ENCODE measurements at regions not wholly inside any gene's neighbourhood (a gene's known extent, or its start where the extent isn't known, plus 50 kb on each side); places are given as distances from the start of the nearest gene placed in this dataset.

DNA sequence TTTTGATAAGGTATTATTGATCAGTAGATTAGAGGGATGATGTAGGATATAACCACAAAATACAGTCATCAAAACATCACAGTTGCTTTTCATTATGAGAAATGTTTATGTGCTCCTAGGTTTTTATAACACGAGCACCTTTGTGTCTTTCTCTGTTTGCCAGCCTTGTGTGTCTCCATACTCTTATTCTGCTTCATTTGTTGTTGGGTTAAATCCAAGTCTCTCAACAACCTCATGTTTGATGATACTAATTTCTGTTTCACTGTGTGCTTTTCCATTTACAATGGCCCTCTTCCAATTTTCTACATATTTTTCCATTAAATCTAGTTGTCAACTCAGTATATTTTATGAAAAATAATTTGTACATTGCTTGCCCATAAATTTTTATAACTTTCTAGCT, 107.7 kb upstream of the POU2AF2 start:
- DNase-seq, result no peak

GRCh38 chr11:111135778-111136570, 109.6 kb upstream of the POU2AF2 start:
- no peak for DNase-seq

DNA sequence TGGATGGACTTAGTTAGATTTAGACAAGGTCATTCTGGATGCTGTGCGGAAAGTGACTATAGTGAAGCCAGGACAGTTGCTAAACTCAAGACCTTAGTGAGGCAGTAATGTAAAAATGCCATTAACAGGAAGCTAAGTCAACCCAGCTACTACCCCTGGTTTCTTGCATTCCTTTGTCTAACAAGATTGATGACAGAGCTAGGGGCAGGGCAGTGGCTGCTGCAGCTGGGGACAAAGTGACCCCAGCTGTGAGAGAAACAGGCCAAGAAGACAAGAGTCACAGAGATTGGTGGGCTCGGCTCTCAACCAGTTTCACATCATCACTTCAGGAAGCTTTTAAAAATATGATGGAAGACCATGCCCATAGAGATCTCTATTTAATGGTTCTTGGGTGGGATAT, 110.4 kb upstream of the POU2AF2 start:
- no peak for DNase-seq

- DNase-seq, result no peak
Observed at GRCh38 chr11:111128076-111128870, 117.3 kb upstream of the POU2AF2 start.

DNA sequence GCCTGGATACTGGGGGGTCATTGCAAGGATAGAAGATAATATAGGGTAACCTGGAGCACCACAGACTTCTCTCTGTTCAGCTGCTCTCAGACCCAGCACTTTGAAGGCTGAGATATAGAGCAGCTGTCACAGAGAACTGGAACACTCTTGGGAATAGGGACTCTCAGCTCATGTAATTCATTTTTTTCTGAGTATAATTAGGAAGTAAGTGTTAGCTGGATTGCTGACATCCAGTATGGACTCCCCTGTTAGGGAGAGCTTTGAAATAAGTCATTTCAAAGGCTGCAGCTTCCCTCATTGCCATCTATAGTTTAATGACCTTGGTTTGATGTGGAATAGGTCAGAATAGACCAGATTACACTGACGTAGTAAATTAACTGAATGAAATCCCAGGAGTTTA, 120.8 kb upstream of the POU2AF2 start:
- DNase-seq, result no peak

GRCh38 chr11:111123463-111124398, 121.8 kb upstream of the POU2AF2 start:
- no peak for DNase-seq

- DNase-seq, result no peak
Observed at GRCh38 chr11:111120696-111121302, 124.7 kb upstream of the POU2AF2 start.

GRCh38 chr11:111120161-111120560, 125.4 kb upstream of the POU2AF2 start:
- DNase-seq, result no peak

- DNase-seq, result no peak
Observed at GRCh38 chr11:111119751-111120150, 125.8 kb upstream of the POU2AF2 start.

GRCh38 chr11:111115890-111116289, 129.6 kb upstream of the POU2AF2 start:
- DNase-seq, result no peak

- no peak for DNase-seq
Observed at GRCh38 chr11:111114091-111114490, 131.4 kb upstream of the POU2AF2 start.

GRCh38 chr11:111112614-111113013, 132.9 kb upstream of the POU2AF2 start:
- DNase-seq, result no peak

GRCh38 chr11:111107501-111107900, 138.0 kb upstream of the POU2AF2 start:
- no peak for DNase-seq

- no peak for DNase-seq
Observed at GRCh38 chr11:111106641-111107040, 138.9 kb upstream of the POU2AF2 start.

GRCh38 chr11:111105566-111105965, 140.0 kb upstream of the POU2AF2 start:
- no peak for DNase-seq

DNA sequence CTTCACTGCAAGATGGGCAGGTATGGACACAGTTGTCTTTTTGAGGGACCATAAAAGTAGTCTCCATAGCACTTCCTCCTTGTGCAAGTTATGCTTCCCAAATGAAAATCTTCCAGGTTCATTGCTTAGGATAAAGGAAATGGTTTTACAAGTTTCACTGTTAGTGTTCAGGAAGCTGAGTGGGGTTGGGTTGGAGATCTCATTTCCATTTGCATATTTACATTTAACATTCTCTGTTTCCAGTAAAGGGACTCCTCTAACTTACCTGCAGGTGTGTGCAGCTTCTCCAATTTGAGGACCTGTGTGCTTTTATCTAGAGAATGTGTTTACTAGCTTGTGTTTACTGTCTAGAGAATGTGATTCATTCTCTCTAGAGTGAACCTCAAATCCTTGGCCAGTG, 141.3 kb upstream of the POU2AF2 start:
- DNase-seq, result no peak

GRCh38 chr11:111101881-111102280, 143.6 kb upstream of the POU2AF2 start:
- no peak for DNase-seq

DNA sequence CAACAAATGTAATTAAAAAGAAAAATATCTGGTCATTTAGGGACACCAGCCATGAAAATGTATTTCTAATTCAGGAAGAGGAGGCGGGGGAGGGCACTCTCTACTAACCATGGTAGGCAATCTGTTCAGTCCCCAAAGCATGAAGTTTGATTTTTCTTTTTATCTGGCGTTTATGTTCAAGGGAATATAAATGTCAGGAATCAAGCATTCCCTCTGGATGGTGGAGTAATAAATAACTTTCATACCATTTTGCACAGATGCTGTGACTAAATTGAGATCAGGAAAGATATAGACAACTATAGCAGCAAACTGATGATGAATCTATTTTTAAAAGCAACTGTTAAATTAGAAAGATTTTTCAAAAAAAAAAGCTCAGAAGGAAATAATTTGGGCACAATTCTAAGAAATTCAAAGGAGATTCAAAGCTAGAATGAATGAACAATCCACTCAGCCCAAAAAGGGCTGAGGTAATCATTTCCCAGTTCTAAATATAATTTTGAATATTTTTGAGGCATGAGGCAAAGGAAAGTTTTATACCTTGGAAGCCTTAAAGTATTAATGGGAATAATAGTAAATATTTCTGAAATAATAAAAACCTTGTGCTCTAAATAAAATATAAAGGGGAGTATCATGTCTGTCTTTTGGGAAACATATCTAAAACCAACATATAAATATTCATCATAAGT, 146.4 kb upstream of the POU2AF2 start:
- no peak for DNase-seq

DNA sequence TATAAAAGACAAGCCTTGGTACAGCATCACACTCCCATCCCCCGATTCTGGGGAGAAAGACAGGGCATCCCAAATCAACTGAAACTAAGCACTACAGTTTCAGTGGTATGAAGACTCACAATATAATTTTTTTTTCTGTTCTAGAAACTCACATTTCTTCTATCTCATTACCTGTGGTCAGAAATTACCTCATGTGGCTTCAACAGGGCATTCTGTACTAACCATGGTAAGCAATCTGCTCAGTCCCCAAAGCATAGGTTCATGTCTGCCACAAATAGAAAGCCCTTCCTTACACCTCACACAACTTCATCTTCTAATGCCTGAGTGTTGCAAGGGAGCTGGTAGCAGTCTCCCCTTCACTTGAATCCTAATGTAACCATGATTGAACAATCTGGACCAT, 147.4 kb upstream of the POU2AF2 start:
- DNase-seq, result no peak

- DNase-seq, result no peak
Observed at GRCh38 chr11:111097191-111097590, 148.3 kb upstream of the POU2AF2 start.

DNA sequence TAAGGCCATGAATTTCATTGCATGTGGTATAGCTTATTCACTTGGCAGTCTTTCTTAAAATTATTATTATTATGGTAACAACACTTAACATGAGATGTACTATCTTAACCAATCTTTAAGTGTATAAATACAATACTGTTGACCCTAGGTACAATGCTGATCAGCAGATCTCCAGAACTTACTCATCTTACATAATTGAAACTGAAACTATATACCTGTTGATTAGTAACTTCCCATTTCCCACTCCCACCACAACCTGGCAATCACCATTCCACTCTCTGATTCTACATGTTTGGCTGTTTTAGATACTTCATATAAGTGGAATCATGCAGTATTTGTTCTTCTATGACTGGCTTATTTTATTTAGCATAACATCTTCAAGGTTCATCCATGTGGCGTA, 150.2 kb upstream of the POU2AF2 start:
- no peak for DNase-seq

GRCh38 chr11:111093061-111093460, 152.5 kb upstream of the POU2AF2 start:
- DNase-seq, result no peak
